Heart left ventricle (tissue), 13 donors: ENCODE measurements at regions not wholly inside any gene's neighbourhood (a gene's known extent, or its start where the extent isn't known, plus 50 kb on each side); places are given as distances from the start of the nearest gene placed in this dataset.

ENCODE experiments used
- CTCF ChIP-seq, 12 donors: fragments of 200-600 bp; sonication (generic) in 4 of 12; IDR thresholded peaks; one replicate each; pipeline versions ENCODE4 v1.5.0 to v1.8.0; 2018 to 2022; ENCODE audit warnings: antibody characterized with exemption in 12 of 12, mild to moderate bottlenecking in 5 of 12
- POLR2A ChIP-seq, 2 donors: fragments of 450-650 bp; IDR thresholded peaks; one replicate each; pipeline ENCODE4 v1.6.1; 2017; ENCODE audit warnings: antibody characterized with exemption in 2 of 2, mild to moderate bottlenecking in 2 of 2, moderate library complexity in 2 of 2
- donor health status: ischemic (EF 13 %, LVEDD 7.1; RV severe dilation, severe dysfunction).
- donor health status: DM: no; HTN: yes; CAD: no.
- donor health status: DM: no; HTN: no; CAD: no.
- donor health status: ischemic (EF 25% LVEDD 6.9; RV normal size, moderate dysfunction).
- donor health status: ischemic (EF 25% LVEDD 5.7; RV mildly dilated, moderate dysfunction).
- donor health status: ischemic (EF 35%, LVEDD 5.7; RV mildly dilated, moderate dysfunction).
- donor health status: nonischemic (EF 11% LVEDD 7.7; RV severe dilation, severe dysfunction).
- donor health status: DM: yes; HTN: yes; CAD: no.
- donor health status: PGD.
- donor health status: ischemic (EF 29% LVEDD 5.4; RV normal size, mild dysfunction).
- donor health status: nonischemic (EF 23%, LVEDD 6.1; RV moderate dilation, normal function).

GRCh38 chr2:6759689-6760088, 106.0 kb downstream of the CMPK2 start:
- TF ChIP-seq CTCF (IDR thresholded peaks at IDR 0.05) = no peak
- no peak for TF ChIP-seq POLR2A (IDR thresholded peaks at IDR 0.05)
